Cardiac septum (tissue), 1 donor: ENCODE measurements at regions not wholly inside any gene's neighbourhood (a gene's known extent, or its start where the extent isn't known, plus 50 kb on each side); places are given as distances from the start of the nearest gene placed in this dataset.

Experiments used
- DNase-seq: peaks from one replicate; pipeline ENCODE4 v3.0.0-alpha.2; 2020; ENCODE audit warnings: low spot score
- intact Hi-C: fragments of 100-400 bp; cut with DNase I; formaldehyde crosslinking; loops from one replicate; pipeline ENCODE4 v1.14.0; 2022
- donor health status: DM: no; HTN: no; CAD: no.

- intact Hi-C loops: no loop called here
- DNase-seq: no peak
Measured at GRCh38 chr4:23233596-23233995, 540.9 kb downstream of the GBA3 start.

GRCh38 chr4:23232987-23233386 is 540.2 kb downstream of the GBA3 start:
- no peak for DNase-seq
- intact Hi-C loops: no loop called here

- no peak for DNase-seq
- intact Hi-C loops: no loop called here
Measured at GRCh38 chr4:23225564-23225963, 532.8 kb downstream of the GBA3 start.

- intact Hi-C loops: no loop called here
- no peak for DNase-seq
Measured at GRCh38 chr4:23224684-23225420, 532.1 kb downstream of the GBA3 start.

GRCh38 chr4:23220911-23221310 is 528.2 kb downstream of the GBA3 start:
- intact Hi-C loops: no loop called here
- no peak for DNase-seq

- DNase-seq: no peak
- intact Hi-C loops: no loop called here
Measured at GRCh38 chr4:23219779-23220408, 527.2 kb downstream of the GBA3 start.

GRCh38 chr4:23213198-23213597 is 520.5 kb downstream of the GBA3 start:
- DNase-seq: no peak
- intact Hi-C loops: no loop called here

GRCh38 chr4:23212558-23212957 is 519.8 kb downstream of the GBA3 start:
- intact Hi-C loops: no loop called here
- DNase-seq: no peak

- intact Hi-C loops: no loop called here
Measured at GRCh38 chr4:23207059-23207458, 514.3 kb downstream of the GBA3 start.

GRCh38 chr4:23202712-23203247 is 510.0 kb downstream of the GBA3 start:
- DNase-seq: no peak
- intact Hi-C loops: no loop called here

More at GRCh38 chr4:23207059-23207458, 514.3 kb downstream of the GBA3 start:
- no peak for DNase-seq

GRCh38 chr4:23194751-23195150 is 502.0 kb downstream of the GBA3 start:
- intact Hi-C loops: no loop called here
- DNase-seq: no peak

GRCh38 chr4:23174179-23174578 is 481.4 kb downstream of the GBA3 start:
- intact Hi-C loops: no loop called here
- DNase-seq: no peak

- no peak for DNase-seq
- intact Hi-C loops: no loop called here
Measured at GRCh38 chr4:23171976-23172375, 479.2 kb downstream of the GBA3 start.

GRCh38 chr4:23169608-23170311 is 477.0 kb downstream of the GBA3 start:
- intact Hi-C loops: no loop called here

GRCh38 chr4:23166919-23167318 is 474.2 kb downstream of the GBA3 start:
- intact Hi-C loops: no loop called here
- DNase-seq: no peak

More at GRCh38 chr4:23169608-23170311, 477.0 kb downstream of the GBA3 start:
- DNase-seq: no peak

GRCh38 chr4:23166407-23166806 is 473.7 kb downstream of the GBA3 start:
- intact Hi-C loops: no loop called here
- no peak for DNase-seq

- intact Hi-C loops: no loop called here
- DNase-seq: no peak
Measured at GRCh38 chr4:23165669-23166068, 472.9 kb downstream of the GBA3 start.

- intact Hi-C loops: no loop called here
- DNase-seq: no peak
Measured at GRCh38 chr4:23163647-23164436, 471.1 kb downstream of the GBA3 start.

- no peak for DNase-seq
- intact Hi-C loops: no loop called here
Measured at GRCh38 chr4:23162275-23162674, 469.5 kb downstream of the GBA3 start.

GRCh38 chr4:23161787-23162186 is 469.1 kb downstream of the GBA3 start:
- intact Hi-C loops: no loop called here
- no peak for DNase-seq
